Duodenal mucosa (tissue), 2 donors: ENCODE measurements at regions not wholly inside any gene's neighbourhood (a gene's known extent, or its start where the extent isn't known, plus 50 kb on each side); places are given as distances from the start of the nearest gene placed in this dataset.

Experiments
- H3K27ac ChIP-seq: one replicate; pipeline ENCODE4 v1.7.0; 2013; ENCODE audit warnings: low read depth, low read length
- H3K27me3 ChIP-seq, 2 donors: one replicate each; pipeline ENCODE4 v1.7.0; 2013; ENCODE audit warnings: low read length in 2 of 2, control low read depth in 1 of 2; ENCODE audit not compliant: insufficient read depth in 2 of 2, control insufficient read depth in 1 of 2
- H3K36me3 ChIP-seq, 2 donors: one replicate each; pipeline ENCODE4 v1.7.0; 2013; ENCODE audit warnings: low read length in 2 of 2, control low read depth in 1 of 2; ENCODE audit not compliant: insufficient read depth in 2 of 2, control insufficient read depth in 1 of 2
- H3K4me1 ChIP-seq, 2 donors: one replicate each; pipeline ENCODE4 v1.7.0; 2013; ENCODE audit warnings: low read length in 2 of 2, control low read depth in 1 of 2; ENCODE audit not compliant: insufficient read depth in 2 of 2, control insufficient read depth in 1 of 2
- H3K4me3 ChIP-seq, 2 donors: one replicate each; pipeline ENCODE4 v1.7.0; 2013; ENCODE audit warnings: low read length in 2 of 2, low read depth in 1 of 2
- H3K9ac ChIP-seq, 2 donors: one replicate each; pipeline ENCODE4 v1.7.0; 2013; ENCODE audit warnings: low read length in 2 of 2, low read depth in 1 of 2
- H3K9me3 ChIP-seq, 2 donors: one replicate each; pipeline ENCODE4 v1.7.0; 2013; ENCODE audit warnings: low read length in 2 of 2, control low read depth in 1 of 2; ENCODE audit not compliant: control insufficient read depth in 1 of 2

- no peak overlapping the region for H3K9ac ChIP-seq
- no peaks in the 10 kb centered on the region for H3K27me3 ChIP-seq
- no peaks in the 10 kb centered on the region for H3K9me3 ChIP-seq
- H3K27ac ChIP-seq: no peak overlapping the region
- no peaks in the 10 kb centered on the region for H3K36me3 ChIP-seq
- no peak overlapping the region for H3K4me3 ChIP-seq
- no peaks in the 10 kb centered on the region for H3K4me1 ChIP-seq
These were observed 223.7 kb upstream of the GRAMD2B start for GRCh38 chr5:126199467-126199866.

- Histone ChIP-seq H3K4me3 (no peak overlapping the region), H3K27me3 (no peaks in the 10 kb centered on the region), H3K4me1 (no peaks in the 10 kb centered on the region), H3K9ac (no peak overlapping the region), H3K36me3 (no peaks in the 10 kb centered on the region), H3K27ac (no peak overlapping the region), H3K9me3 (no peaks in the 10 kb centered on the region)
These were observed 214.5 kb upstream of the GRAMD2B start for GRCh38 chr5:126208691-126209090.

DNA sequence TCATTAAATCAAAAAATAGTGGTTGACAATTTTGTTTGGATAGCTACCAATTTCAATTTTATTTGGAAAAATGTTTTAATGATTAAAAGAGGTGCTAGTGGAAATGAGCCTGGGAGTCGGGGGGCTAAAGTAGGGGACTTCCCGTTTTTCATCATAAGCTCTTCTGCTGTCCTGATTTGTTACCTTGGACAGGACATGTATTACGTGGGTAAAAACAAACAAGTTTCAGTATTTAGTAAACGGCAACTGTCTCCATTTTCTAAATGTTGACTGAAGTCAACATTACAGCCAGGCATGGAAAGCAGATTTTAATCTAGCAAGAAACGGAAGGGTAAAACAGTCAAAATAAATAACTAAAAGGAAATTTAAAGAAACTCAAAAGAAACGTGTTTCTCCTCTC, 212.3 kb upstream of the GRAMD2B start:
- Histone ChIP-seq H3K9ac (no peak overlapping the region), H3K9me3 (no peaks in the 10 kb centered on the region), H3K4me1 (no peaks in the 10 kb centered on the region), H3K27ac (no peak overlapping the region), H3K4me3 (no peak overlapping the region), H3K27me3 (no peaks in the 10 kb centered on the region), H3K36me3 (no peaks in the 10 kb centered on the region)

DNA sequence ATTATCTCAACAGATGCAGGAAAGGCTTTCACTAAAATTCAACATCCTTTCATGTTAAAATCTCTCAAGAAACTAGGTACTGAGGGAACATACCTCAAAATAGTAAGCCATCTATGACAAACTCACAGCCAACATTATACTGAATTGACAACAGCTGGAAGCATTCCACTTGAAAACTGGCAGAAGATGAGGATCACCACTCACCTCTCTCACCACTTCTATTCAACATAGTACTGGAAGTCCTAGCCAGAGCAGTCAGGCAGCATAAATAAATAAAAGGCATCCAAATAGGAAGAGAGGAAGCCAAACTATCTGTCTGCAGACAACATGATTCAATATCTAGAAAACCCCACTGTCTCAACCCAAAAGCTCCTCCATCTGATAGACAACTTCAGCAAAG, 203.6 kb upstream of the GRAMD2B start:
- H3K36me3 ChIP-seq: no peaks in the 10 kb centered on the region
- no peak overlapping the region for H3K4me3 ChIP-seq
- no peak overlapping the region for H3K27ac ChIP-seq
- no peaks in the 10 kb centered on the region for H3K27me3 ChIP-seq
- H3K9ac ChIP-seq: no peak overlapping the region
- H3K4me1 ChIP-seq: no peaks in the 10 kb centered on the region
- H3K9me3 ChIP-seq: no peaks in the 10 kb centered on the region

- Histone ChIP-seq H3K27ac (no peak overlapping the region), H3K36me3 (no peaks in the 10 kb centered on the region), H3K27me3 (no peaks in the 10 kb centered on the region), H3K9me3 (no peaks in the 10 kb centered on the region), H3K9ac (no peak overlapping the region), H3K4me1 (no peaks in the 10 kb centered on the region), H3K4me3 (no peak overlapping the region)
These were observed 202.5 kb upstream of the GRAMD2B start for GRCh38 chr5:126220725-126221124.

GRCh38 chr5:126228934-126229333, 194.3 kb upstream of the GRAMD2B start:
- H3K27me3 ChIP-seq: no peaks in the 10 kb centered on the region
- no peak overlapping the region for H3K27ac ChIP-seq
- H3K4me1 ChIP-seq: no peaks in the 10 kb centered on the region
- no peaks in the 10 kb centered on the region for H3K36me3 ChIP-seq
- no peak overlapping the region for H3K9ac ChIP-seq
- no peaks in the 10 kb centered on the region for H3K9me3 ChIP-seq
- H3K4me3 ChIP-seq: no peak overlapping the region

DNA sequence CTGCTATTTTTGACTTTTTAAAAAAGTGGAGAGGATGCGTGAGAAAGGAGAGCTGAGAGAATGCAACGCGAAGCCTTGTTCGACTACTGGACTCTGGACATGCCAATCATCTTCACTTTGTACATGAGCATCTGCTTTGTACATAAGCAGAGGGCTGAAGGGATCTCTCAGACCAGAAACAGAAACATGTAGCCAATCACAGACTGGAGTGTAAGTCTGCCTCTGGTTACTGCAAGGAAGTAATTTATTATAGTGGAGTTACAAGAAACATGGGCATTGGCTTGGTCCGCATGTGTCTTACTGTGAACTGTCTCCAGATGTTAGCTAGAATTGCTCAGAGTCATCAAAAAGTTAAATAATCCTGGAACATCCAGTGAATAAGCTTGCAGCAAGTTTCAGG, 190.0 kb upstream of the GRAMD2B start:
- no peaks in the 10 kb centered on the region for H3K27me3 ChIP-seq
- H3K9me3 ChIP-seq: no peaks in the 10 kb centered on the region
- H3K27ac ChIP-seq: no peak overlapping the region
- no peaks in the 10 kb centered on the region for H3K4me1 ChIP-seq
- H3K9ac ChIP-seq: no peak overlapping the region
- no peaks in the 10 kb centered on the region for H3K36me3 ChIP-seq
- H3K4me3 ChIP-seq: no peak overlapping the region

DNA sequence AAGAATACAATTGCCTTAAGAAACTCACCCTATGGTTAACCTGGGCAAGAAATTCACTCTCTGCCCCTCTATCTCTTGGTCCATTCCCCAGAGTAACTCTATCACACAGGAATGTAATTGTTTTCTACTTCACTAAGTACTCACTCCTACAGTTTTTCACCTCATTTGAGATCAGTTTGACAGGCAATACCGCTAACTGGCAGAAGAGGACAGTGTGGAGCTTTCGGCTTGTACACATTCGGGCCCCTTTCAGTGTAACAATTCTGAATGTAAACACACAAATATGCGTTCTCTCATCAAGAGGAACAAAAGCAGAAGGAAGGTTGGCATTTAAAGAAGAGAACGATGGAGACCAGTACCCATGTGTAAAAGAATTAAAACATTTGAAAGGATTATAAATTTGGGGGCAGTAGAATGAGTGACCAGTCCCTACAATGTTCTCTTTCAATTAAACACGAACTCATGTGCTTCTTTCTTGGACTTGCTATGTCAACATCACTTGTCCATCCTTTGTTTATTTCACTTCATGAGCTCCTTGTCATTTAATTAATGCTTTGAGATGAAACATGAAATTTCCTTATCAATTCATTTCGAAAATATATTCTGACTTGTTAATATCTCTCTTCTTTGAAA, 188.5 kb upstream of the GRAMD2B start:
- Histone ChIP-seq H3K4me1 (no peaks in the 10 kb centered on the region), H3K36me3 (no peaks in the 10 kb centered on the region), H3K9ac (no peak overlapping the region), H3K4me3 (no peak overlapping the region), H3K27ac (no peak overlapping the region), H3K9me3 (no peaks in the 10 kb centered on the region), H3K27me3 (no peaks in the 10 kb centered on the region)

DNA sequence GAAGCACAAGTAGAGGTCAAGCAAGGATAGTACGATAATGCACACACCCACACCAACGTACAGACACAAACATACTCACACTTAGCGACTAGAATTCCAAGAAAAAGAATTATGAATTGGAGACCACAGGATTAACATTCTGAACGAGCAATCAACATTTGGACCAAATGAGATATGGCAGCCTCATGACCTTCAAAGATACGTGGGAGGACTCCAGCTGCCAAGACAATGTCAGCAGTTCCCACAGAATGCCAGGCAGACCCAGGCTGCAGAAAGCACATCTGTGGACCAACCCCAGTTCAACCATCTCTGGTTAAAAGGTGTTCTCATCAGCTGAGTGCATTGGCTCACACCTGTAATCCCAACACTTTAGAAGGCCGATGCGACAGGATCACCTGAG, 187.6 kb upstream of the GRAMD2B start:
- H3K27me3 ChIP-seq: no peaks in the 10 kb centered on the region
- H3K9ac ChIP-seq: no peak overlapping the region
- no peak overlapping the region for H3K4me3 ChIP-seq
- H3K4me1 ChIP-seq: no peaks in the 10 kb centered on the region
- no peaks in the 10 kb centered on the region for H3K9me3 ChIP-seq
- no peaks in the 10 kb centered on the region for H3K36me3 ChIP-seq
- no peak overlapping the region for H3K27ac ChIP-seq

DNA sequence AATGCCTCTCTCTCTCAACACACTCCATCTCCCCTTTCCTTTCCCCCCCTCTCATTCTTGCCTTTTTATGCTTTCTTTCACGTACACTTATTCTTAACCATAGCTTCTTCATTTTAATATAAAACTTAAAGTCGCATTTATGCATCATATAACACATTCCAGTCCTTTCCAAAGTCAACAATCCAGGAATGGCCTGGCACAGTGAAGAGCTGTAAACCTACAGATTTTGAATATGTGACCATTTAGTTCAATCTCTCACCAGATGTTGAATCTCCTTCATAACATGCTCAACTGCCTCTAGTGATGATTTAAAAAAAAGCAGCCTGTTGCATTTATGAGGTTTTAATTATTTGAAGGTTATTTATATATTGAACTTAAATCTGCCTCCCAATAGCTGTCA, 186.2 kb upstream of the GRAMD2B start:
- H3K9me3 ChIP-seq: no peaks in the 10 kb centered on the region
- no peaks in the 10 kb centered on the region for H3K4me1 ChIP-seq
- H3K27me3 ChIP-seq: no peaks in the 10 kb centered on the region
- H3K36me3 ChIP-seq: no peaks in the 10 kb centered on the region
- H3K9ac ChIP-seq: no peak overlapping the region
- H3K27ac ChIP-seq: no peak overlapping the region
- H3K4me3 ChIP-seq: no peak overlapping the region

- Histone ChIP-seq H3K27me3 (no peaks in the 10 kb centered on the region), H3K36me3 (no peaks in the 10 kb centered on the region), H3K27ac (no peak overlapping the region), H3K9me3 (no peaks in the 10 kb centered on the region), H3K4me3 (no peak overlapping the region), H3K4me1 (peaks cover 0 to 6% of the 10 kb centered on the region in 2 donors), H3K9ac (no peak overlapping the region)
These were observed 174.6 kb upstream of the GRAMD2B start for GRCh38 chr5:126248611-126249010.
